Neuron (in vitro differentiated cells): ENCODE measurements at regions not wholly inside any gene's neighbourhood (a gene's known extent, or its start where the extent isn't known, plus 50 kb on each side); places are given as distances from the start of the nearest gene placed in this dataset.

Experiments used
- H2AFZ ChIP-seq: one replicate; pipeline ENCODE4 v1.6.1; 2013; ENCODE audit warnings: low read depth, mild to moderate bottlenecking, inconsistent platforms, low read length, moderate library complexity
- H3K27me3 ChIP-seq: one replicate; pipeline ENCODE4 v1.6.1; 2013; ENCODE audit warnings: low read length; ENCODE audit not compliant: insufficient read depth
- H3K36me3 ChIP-seq: one replicate; pipeline ENCODE4 v1.6.1; 2013; ENCODE audit warnings: low read length; ENCODE audit not compliant: insufficient read depth
- H3K4me1 ChIP-seq: one replicate; pipeline ENCODE4 v1.6.1; 2013; ENCODE audit warnings: low read length; ENCODE audit not compliant: insufficient read depth
- H3K4me3 ChIP-seq: 2 replicates; pipeline ENCODE4 v1.5.1; 2013; ENCODE audit warnings: mild to moderate bottlenecking, low read length, moderate library complexity
- H3K9me3 ChIP-seq: one replicate; pipeline ENCODE4 v1.6.1; 2013; ENCODE audit warnings: low read length

GRCh38 chr6:18600255-18600654 is 213.1 kb downstream of the RNF144B start:
- Histone ChIP-seq H3K9me3 (no peaks in the 10 kb centered on the region), H3K4me1 (no peaks in the 10 kb centered on the region), H2AFZ (no peak overlapping the region), H3K4me3 (no peak overlapping the region), H3K27me3 (no peaks in the 10 kb centered on the region), H3K36me3 (no peaks in the 10 kb centered on the region)

DNA sequence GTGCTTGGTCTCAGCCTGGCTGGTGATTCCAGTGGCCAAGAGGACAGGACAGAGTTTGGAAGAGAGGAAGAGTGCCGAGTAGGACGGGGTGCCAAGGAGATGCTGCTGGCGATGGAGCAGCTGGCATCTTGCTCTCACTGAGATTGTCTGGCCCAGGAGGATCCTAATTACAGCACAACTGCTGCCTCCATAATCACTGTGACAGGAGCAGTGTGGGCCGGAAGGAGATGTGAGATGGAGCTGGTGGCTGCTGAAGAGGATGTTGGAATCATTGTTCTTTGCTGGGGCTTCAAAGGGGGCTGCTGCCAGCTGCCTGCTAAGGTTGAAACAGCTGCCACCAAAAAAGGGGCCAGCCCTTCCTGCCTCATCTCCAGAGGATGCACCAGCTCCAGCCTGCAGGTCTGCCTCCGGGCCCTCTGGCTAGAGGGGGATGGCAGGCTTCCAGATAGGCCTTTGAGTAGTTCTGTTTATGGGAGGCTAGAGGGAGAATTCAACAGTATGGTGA is 214.4 kb downstream of the RNF144B start:
- Histone ChIP-seq H3K4me3 (no peak overlapping the region), H3K9me3 (no peaks in the 10 kb centered on the region), H3K4me1 (no peaks in the 10 kb centered on the region), H2AFZ (no peak overlapping the region), H3K27me3 (no peaks in the 10 kb centered on the region), H3K36me3 (no peaks in the 10 kb centered on the region)

- Histone ChIP-seq H3K4me1 (no peaks in the 10 kb centered on the region), H3K27me3 (no peaks in the 10 kb centered on the region), H2AFZ (no peak overlapping the region), H3K36me3 (no peaks in the 10 kb centered on the region), H3K4me3 (no peak overlapping the region), H3K9me3 (no peaks in the 10 kb centered on the region)
Measured at GRCh38 chr6:18602931-18603330, 215.8 kb downstream of the RNF144B start.

GRCh38 chr6:18603361-18603760 is 216.2 kb downstream of the RNF144B start:
- H3K36me3 ChIP-seq, result no peaks in the 10 kb centered on the region
- H3K4me3 ChIP-seq, result no peak overlapping the region
- no peaks in the 10 kb centered on the region for H3K27me3 ChIP-seq
- no peaks in the 10 kb centered on the region for H3K4me1 ChIP-seq
- H3K9me3 ChIP-seq, result no peaks in the 10 kb centered on the region
- H2AFZ ChIP-seq, result no peak overlapping the region

DNA sequence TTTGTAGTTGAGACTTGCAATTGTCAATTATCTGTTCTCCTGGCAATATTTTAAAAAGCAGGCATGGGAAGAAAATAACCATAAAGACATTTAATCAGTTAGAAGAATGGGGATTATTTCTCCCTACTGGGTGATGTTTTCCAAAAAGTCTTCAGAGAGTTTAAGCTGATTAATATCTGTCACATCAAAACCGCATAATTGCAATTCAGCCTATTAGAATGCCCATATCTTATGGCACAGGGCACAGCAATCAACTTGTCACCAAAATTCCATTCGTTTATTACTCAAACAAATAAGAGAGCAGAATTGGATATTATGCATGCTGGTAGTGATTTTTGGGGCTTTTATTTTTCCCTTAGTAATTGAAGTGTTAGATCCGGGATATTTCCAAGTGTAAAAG is 218.7 kb downstream of the RNF144B start:
- H3K27me3 ChIP-seq, result no peaks in the 10 kb centered on the region
- H3K36me3 ChIP-seq, result no peaks in the 10 kb centered on the region
- H2AFZ ChIP-seq, result no peak overlapping the region
- H3K9me3 ChIP-seq, result no peaks in the 10 kb centered on the region
- no peaks in the 10 kb centered on the region for H3K4me1 ChIP-seq
- no peak overlapping the region for H3K4me3 ChIP-seq

DNA sequence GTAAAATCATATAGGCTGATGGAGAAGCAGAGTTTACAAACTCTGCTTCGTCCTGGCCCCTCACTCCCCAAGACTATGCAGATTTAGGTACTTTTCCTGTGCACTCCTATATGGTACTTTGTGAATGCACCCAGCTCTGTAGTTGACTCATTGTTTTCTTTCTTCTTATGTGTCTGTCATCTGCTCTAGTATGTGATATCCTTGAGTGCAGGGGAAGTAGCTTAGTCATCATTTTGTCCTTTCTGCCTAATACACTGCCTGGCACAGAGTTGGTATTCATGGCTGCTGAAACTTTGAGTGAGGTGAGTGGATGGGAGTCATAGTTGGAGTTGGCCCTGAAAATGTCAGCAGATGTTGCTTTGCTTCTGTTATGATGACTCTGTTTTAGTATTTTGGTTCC is 222.6 kb downstream of the RNF144B start:
- Histone ChIP-seq H3K36me3 (no peaks in the 10 kb centered on the region), H3K27me3 (no peaks in the 10 kb centered on the region), H3K4me1 (no peaks in the 10 kb centered on the region), H3K4me3 (no peak overlapping the region), H2AFZ (no peak overlapping the region), H3K9me3 (no peaks in the 10 kb centered on the region)

DNA sequence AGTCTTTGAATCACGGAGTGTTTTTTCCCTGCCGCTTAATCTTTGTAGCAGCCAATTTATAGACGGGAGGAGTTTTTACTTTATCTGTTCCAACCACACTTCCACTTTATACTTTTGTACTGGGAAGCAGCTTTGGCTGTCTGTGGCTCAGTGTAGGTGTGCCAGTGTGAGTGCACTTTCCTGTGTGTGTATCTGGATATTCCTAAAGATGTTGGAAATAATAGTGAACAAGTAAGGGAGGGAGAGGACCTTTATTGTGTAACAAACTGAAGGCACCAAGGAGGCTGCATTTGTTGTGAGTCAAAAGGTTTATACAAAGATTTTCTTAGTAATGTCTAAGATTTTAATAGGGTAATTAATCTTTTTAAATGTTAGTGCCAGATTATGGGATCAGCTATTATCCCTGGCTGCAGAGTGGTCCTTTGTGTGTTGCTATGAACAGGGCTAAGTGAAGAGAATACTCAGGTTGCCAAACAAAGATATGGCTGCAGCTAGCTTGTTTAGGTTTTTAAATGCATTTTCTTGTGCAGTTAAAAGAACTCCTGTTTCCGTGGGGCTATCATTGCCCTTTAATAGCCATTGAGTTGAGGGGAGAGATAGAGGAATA is 226.3 kb downstream of the RNF144B start:
- Histone ChIP-seq H3K36me3 (no peaks in the 10 kb centered on the region), H3K4me1 (no peaks in the 10 kb centered on the region), H3K4me3 (no peak overlapping the region), H2AFZ (no peak overlapping the region), H3K9me3 (no peaks in the 10 kb centered on the region), H3K27me3 (no peaks in the 10 kb centered on the region)

DNA sequence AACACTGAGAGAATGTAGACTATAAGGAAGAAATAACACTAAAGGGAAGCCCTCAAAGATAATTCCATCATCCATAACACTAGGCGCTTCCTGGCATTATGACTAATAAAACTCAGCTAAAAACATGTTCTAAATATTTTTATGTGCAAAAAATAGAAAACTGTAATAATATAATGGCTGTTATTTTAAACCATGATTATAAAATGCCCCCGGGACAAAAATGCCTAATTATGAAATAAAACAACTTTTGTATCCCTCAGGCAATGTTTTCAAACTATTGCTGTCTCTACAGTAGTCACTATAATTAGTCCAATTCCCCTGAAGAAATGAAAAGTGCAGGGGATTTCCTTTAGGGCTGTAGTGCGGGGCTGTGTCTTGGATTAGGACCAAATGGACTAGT is 242.4 kb downstream of the RNF144B start:
- no peaks in the 10 kb centered on the region for H3K36me3 ChIP-seq
- no peaks in the 10 kb centered on the region for H3K9me3 ChIP-seq
- H3K27me3 ChIP-seq, result no peaks in the 10 kb centered on the region
- no peak overlapping the region for H2AFZ ChIP-seq
- no peak overlapping the region for H3K4me3 ChIP-seq
- no peaks in the 10 kb centered on the region for H3K4me1 ChIP-seq

- no peaks in the 10 kb centered on the region for H3K9me3 ChIP-seq
Measured at GRCh38 chr6:18632670-18633410, 245.7 kb downstream of the RNF144B start.

DNA sequence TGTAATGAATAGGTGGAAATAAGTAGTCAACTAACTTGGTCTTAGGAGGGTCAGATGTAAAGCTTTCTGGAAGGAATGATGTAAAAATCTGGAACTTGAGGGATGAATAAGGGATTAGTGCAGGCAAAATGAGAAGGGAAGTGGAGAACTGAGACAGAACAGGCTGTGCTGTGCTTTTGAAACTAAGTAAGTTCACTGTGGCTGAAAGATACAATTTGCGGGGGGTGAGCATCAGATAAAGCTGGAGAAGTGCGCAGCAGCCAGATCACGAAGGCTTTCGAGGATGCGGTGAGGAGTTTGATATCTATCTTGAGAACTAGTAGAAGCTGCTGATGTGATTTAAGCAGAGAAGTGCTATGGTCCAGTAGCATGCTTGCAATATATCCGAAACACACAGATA is 247.8 kb downstream of the RNF144B start:
- no peak overlapping the region for H3K4me3 ChIP-seq
- no peaks in the 10 kb centered on the region for H3K4me1 ChIP-seq
- H2AFZ ChIP-seq, result no peak overlapping the region
- no peaks in the 10 kb centered on the region for H3K9me3 ChIP-seq
- H3K27me3 ChIP-seq, result no peaks in the 10 kb centered on the region
- H3K36me3 ChIP-seq, result no peaks in the 10 kb centered on the region

More at GRCh38 chr6:18632670-18633410, 245.7 kb downstream of the RNF144B start:
- Histone ChIP-seq H3K4me1 (no peaks in the 10 kb centered on the region), H3K4me3 (no peak overlapping the region), H3K36me3 (no peaks in the 10 kb centered on the region), H2AFZ (no peak overlapping the region), H3K27me3 (no peaks in the 10 kb centered on the region)

DNA sequence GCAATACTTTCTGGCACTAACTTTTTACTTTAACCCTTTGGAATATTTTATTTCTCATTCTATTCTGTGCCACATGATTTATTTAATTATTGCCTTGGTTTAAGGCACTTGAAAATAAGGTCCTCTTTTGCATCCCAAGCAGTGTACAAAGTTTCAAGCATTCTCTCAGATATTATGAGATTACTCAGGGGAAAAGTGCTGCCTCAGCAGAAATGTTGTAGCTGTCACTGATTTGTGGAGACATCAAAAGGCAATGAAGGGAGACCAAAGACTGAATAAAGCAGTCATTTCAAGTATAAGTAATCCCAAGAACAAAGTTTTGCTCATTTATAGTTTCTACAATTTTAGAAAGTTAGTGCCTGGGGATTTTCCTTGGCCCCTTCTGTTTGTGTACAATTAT is 253.0 kb downstream of the RNF144B start:
- no peaks in the 10 kb centered on the region for H3K36me3 ChIP-seq
- no peak overlapping the region for H3K4me3 ChIP-seq
- no peaks in the 10 kb centered on the region for H3K27me3 ChIP-seq
- H2AFZ ChIP-seq, result no peak overlapping the region
- no peaks in the 10 kb centered on the region for H3K9me3 ChIP-seq
- H3K4me1 ChIP-seq, result no peaks in the 10 kb centered on the region

GRCh38 chr6:18640754-18641153 is 253.6 kb downstream of the RNF144B start:
- H3K9me3 ChIP-seq, result no peaks in the 10 kb centered on the region
- H3K4me3 ChIP-seq, result no peak overlapping the region
- H3K4me1 ChIP-seq, result no peaks in the 10 kb centered on the region
- H3K27me3 ChIP-seq, result no peaks in the 10 kb centered on the region
- no peak overlapping the region for H2AFZ ChIP-seq
- no peaks in the 10 kb centered on the region for H3K36me3 ChIP-seq

- no peaks in the 10 kb centered on the region for H3K36me3 ChIP-seq
Measured at GRCh38 chr6:18654821-18655220, 267.7 kb downstream of the RNF144B start.

More at GRCh38 chr6:18654821-18655220, 267.7 kb downstream of the RNF144B start:
- Histone ChIP-seq H3K27me3 (no peaks in the 10 kb centered on the region), H2AFZ (no peak overlapping the region), H3K9me3 (no peaks in the 10 kb centered on the region), H3K4me3 (no peak overlapping the region), H3K4me1 (no peaks in the 10 kb centered on the region)
